IMR-90 (cell line): ENCODE measurements at regions not wholly inside any gene's neighbourhood (a gene's known extent, or its start where the extent isn't known, plus 50 kb on each side); places are given as distances from the start of the nearest gene placed in this dataset.

ENCODE experiments used
- ATAC-seq: fragments of 200-7000 bp; cut with Tn5 transposase; 2 replicates; pipeline ENCODE4 v1.9.1; 2020; ENCODE audit warnings: low read depth, mild to moderate bottlenecking, moderate library complexity
- BruUV-seq: library from RNA; stranded (reverse); fragments of 400-500 nt; replicated peaks from 2 replicates; lab custom pipeline; 2021; lab: Mats Ljungman, UMichigan
- CTCF ChIA-PET: fragments of 300-600 bp; formaldehyde crosslinking; extraction: SDS; loops from one replicate; lab custom pipeline; 2021; ENCODE audit warnings: antibody characterized with exemption; lab: Yijun Ruan, JAX
- POLR2A ChIA-PET: fragments of 300-600 bp; sonication (Branson Sonifier 250); formaldehyde crosslinking; loops from one replicate; lab custom pipeline; 2022; ENCODE audit warnings: antibody characterized with exemption; ENCODE audit not compliant: unreplicated experiment; lab: Charles Lee
- DNase-seq: peaks from one replicate; pipeline ENCODE4 v3.0.0; 2013
- H2AFZ ChIP-seq: replicated peaks from 2 replicates; pipeline ENCODE3; 2013; ENCODE audit warnings: low read length, mild to moderate bottlenecking; ENCODE audit not compliant: poor library complexity
- H2AK5ac ChIP-seq: 2 replicates; pipeline ENCODE4 v1.6.1; 2013; ENCODE audit warnings: low read depth, low read length, inconsistent platforms
- H2AK9ac ChIP-seq: replicated peaks from 2 replicates; pipeline ENCODE3; 2013; ENCODE audit warnings: mild to moderate bottlenecking, low read depth, low read length, moderate library complexity; ENCODE audit not compliant: poor library complexity
- H2BK120ac ChIP-seq: 2 replicates; pipeline ENCODE4 v1.6.1; 2013; ENCODE audit warnings: low read depth, low read length, inconsistent platforms
- H2BK15ac ChIP-seq: 3 replicates; pipeline ENCODE4 v1.6.1; 2013; ENCODE audit warnings: low read depth, low read length, inconsistent platforms
- H2BK20ac ChIP-seq: 2 replicates; pipeline ENCODE4 v1.6.1; 2013; ENCODE audit warnings: low read depth, mild to moderate bottlenecking, inconsistent platforms, low read length, moderate library complexity
- H2BK5ac ChIP-seq: 2 replicates; pipeline ENCODE4 v1.6.1; 2013; ENCODE audit warnings: mild to moderate bottlenecking, low read depth, low read length, inconsistent platforms; ENCODE audit not compliant: poor library complexity, severe bottlenecking
- H3K14ac ChIP-seq: replicated peaks from 2 replicates; pipeline ENCODE4 v1.6.1; 2013; ENCODE audit warnings: low read depth, low read length, inconsistent platforms
- H3K18ac ChIP-seq: 2 replicates; pipeline ENCODE4 v1.6.1; 2013; ENCODE audit warnings: low read depth, low read length, control low read depth
- H3K23ac ChIP-seq: 2 replicates; pipeline ENCODE4 v1.6.1; 2013; ENCODE audit warnings: low read depth, low read length, inconsistent platforms
- H3K27ac ChIP-seq: 2 replicates; pipeline ENCODE4 v1.5.1; 2013; ENCODE audit warnings: mild to moderate bottlenecking, control low read depth, low read length; ENCODE audit not compliant: insufficient read depth
- H3K27me3 ChIP-seq: 2 replicates; pipeline ENCODE4 v1.6.1; 2013; ENCODE audit warnings: low read length; ENCODE audit not compliant: control insufficient read depth, insufficient read depth
- H3K36me3 ChIP-seq: 2 replicates; pipeline ENCODE4 v1.6.1; 2013; ENCODE audit warnings: low read length, mixed read lengths; ENCODE audit not compliant: control insufficient read depth, insufficient read depth
- H3K4ac ChIP-seq: 2 replicates; pipeline ENCODE4 v1.6.1; 2013; ENCODE audit warnings: low read depth, low read length, inconsistent platforms
- H3K4me1 ChIP-seq: 2 replicates; pipeline ENCODE4 v1.6.1; 2013; ENCODE audit warnings: low read length, mixed read lengths; ENCODE audit not compliant: control insufficient read depth, insufficient read depth
- H3K4me2 ChIP-seq: 2 replicates; pipeline ENCODE4 v1.6.1; 2013; ENCODE audit warnings: low read depth, mild to moderate bottlenecking, control low read depth, low read length, moderate library complexity
- H3K4me3 ChIP-seq: 2 replicates; pipeline ENCODE4 v1.5.1; 2013; ENCODE audit warnings: low read depth, mild to moderate bottlenecking, control low read depth, low read length, moderate library complexity; ENCODE audit not compliant: insufficient read depth
- H3K56ac ChIP-seq: 2 replicates; pipeline ENCODE4 v1.6.1; 2013; ENCODE audit warnings: low read length, inconsistent platforms; ENCODE audit not compliant: insufficient read depth; ENCODE audit errors: extremely low read depth
- H3K79me1 ChIP-seq, 2 experiments: 2 replicates each; pipeline ENCODE4 v1.6.1; 2013; ENCODE audit warnings: low read length in 2 of 2, inconsistent platforms in 1 of 2, low read depth in 1 of 2
- H3K9ac ChIP-seq: 2 replicates; pipeline ENCODE4 v1.6.1; 2013; ENCODE audit warnings: low read depth, low read length, control low read depth
- H3K9me1 ChIP-seq: 2 replicates; pipeline ENCODE4 v1.6.1; 2013; ENCODE audit warnings: low read length, inconsistent platforms; ENCODE audit not compliant: insufficient read depth
- H3K9me3 ChIP-seq: 2 replicates; pipeline ENCODE4 v1.6.1; 2013; ENCODE audit warnings: low read length; ENCODE audit not compliant: control insufficient read depth, insufficient read depth
- H4K20me1 ChIP-seq: 2 replicates; pipeline ENCODE4 v1.6.1; 2013; ENCODE audit warnings: low read length, inconsistent platforms; ENCODE audit not compliant: insufficient read depth
- H4K5ac ChIP-seq: 2 replicates; pipeline ENCODE4 v1.6.1; 2013; ENCODE audit warnings: mild to moderate bottlenecking, low read depth, low read length, control low read depth
- H4K8ac ChIP-seq, 2 experiments: 2 replicates each; pipeline ENCODE4 v1.6.1; 2013; ENCODE audit warnings: low read depth in 2 of 2, low read length in 2 of 2, control low read depth in 1 of 2, inconsistent platforms in 1 of 2
- H4K91ac ChIP-seq: 2 replicates; pipeline ENCODE4 v1.6.1; 2013; ENCODE audit warnings: low read depth, low read length, inconsistent platforms; ENCODE audit not compliant: insufficient read depth
- CEBPB ChIP-seq: IDR thresholded peaks from 2 replicates; pipeline ENCODE4 v1.6.1; 2012; ENCODE audit warnings: low read depth, low read length, improper control_type of control experiment
- CHD1 ChIP-seq: IDR thresholded peaks from 2 replicates; pipeline ENCODE4 v1.6.1; 2012; ENCODE audit warnings: low read depth, low read length, improper control_type of control experiment
- CTCF ChIP-seq: conservative IDR thresholded peaks from 2 replicates; pipeline ENCODE4 v1.5.1; 2012; ENCODE audit warnings: mild to moderate bottlenecking, low read depth, low read length, improper control_type of control experiment
- FOS ChIP-seq: fragments of 150-350 bp; IDR thresholded peaks from 2 replicates; pipeline ENCODE4 v1.6.1; 2016; ENCODE audit warnings: low read depth, low read length
- MAFK ChIP-seq: IDR thresholded peaks from 2 replicates; pipeline ENCODE4 v1.6.1; 2012; ENCODE audit warnings: low read depth, low read length, improper control_type of control experiment
- MAZ ChIP-seq: IDR thresholded peaks from 2 replicates; pipeline ENCODE4 v1.6.1; 2012; ENCODE audit warnings: low read depth, mild to moderate bottlenecking, low read length, improper control_type of control experiment, moderate library complexity, borderline replicate concordance
- MXI1 ChIP-seq: IDR thresholded peaks from 2 replicates; pipeline ENCODE4 v1.6.1; 2012; ENCODE audit warnings: low read depth, mild to moderate bottlenecking, low read length, moderate library complexity, borderline replicate concordance
- NFE2L2 ChIP-seq: fragments of 150-350 bp; IDR thresholded peaks from 2 replicates; pipeline ENCODE4 v1.6.1; 2016; ENCODE audit warnings: low read depth, mild to moderate bottlenecking, low read length
- RAD21 ChIP-seq: IDR thresholded peaks from 2 replicates; pipeline ENCODE4 v1.6.1; 2012; ENCODE audit warnings: low read length, improper control_type of control experiment
- RFX5 ChIP-seq: IDR thresholded peaks from 2 replicates; pipeline ENCODE4 v1.8.0; 2012; ENCODE audit warnings: low read depth, mild to moderate bottlenecking, low read length, moderate library complexity
- USF2 ChIP-seq: fragments of 150-350 bp; IDR thresholded peaks from 2 replicates; pipeline ENCODE4 v1.6.1; 2017; ENCODE audit warnings: mild to moderate bottlenecking, antibody characterized with exemption, low read length, low read depth
- WGBS, 2 experiments: methylation state at CpG; one replicate each; pipeline versions ENCODE4 v1.1.5 to v1.1.7; 2013; ENCODE audit warnings: missing lambda C conversion rate in 2 of 2; ENCODE audit not compliant: insufficient read length in 1 of 2; ENCODE audit errors: extremely low coverage in 2 of 2; 5-methylcytosine and 5-hydroxymethylcytosine counted together
- dilution Hi-C: fragments of 300-500 bp; cut with HindIII; formaldehyde crosslinking; loops from one replicate; pipeline ENCODE4 v1.14.3; 2018; ENCODE audit warnings: low sequenced_read_pairs; ENCODE audit not compliant: unreplicated experiment
- in situ Hi-C: fragments of 300-500 bp; cut with MboI; formaldehyde crosslinking; loops from 3 replicates; pipeline ENCODE4 v1.14.3; 2019; ENCODE audit warnings: low sequenced_read_pairs, inconsistent platforms, mixed read lengths
- intact Hi-C: fragments of 100-400 bp; cut with micrococcal nuclease; formaldehyde crosslinking; loops from 2 replicates; pipeline ENCODE4 v1.10.0; 2022

- H2AFZ ChIP-seq, result no peak overlapping the region
- H3K27ac ChIP-seq, result no peak overlapping the region
- H2BK120ac ChIP-seq, result no peak overlapping the region
- no peak overlapping the region for H2BK20ac ChIP-seq
- no peaks in the 10 kb centered on the region for H3K79me1 ChIP-seq
- POLR2A ChIA-PET, result no interaction called here
- peaks cover 2% of the 10 kb centered on the region for H3K9me3 ChIP-seq
- H3K4ac ChIP-seq, result no peak overlapping the region
- H3K9ac ChIP-seq, result no peak overlapping the region
- no peaks in the 10 kb centered on the region for H3K9me1 ChIP-seq
- no peak overlapping the region for H2BK15ac ChIP-seq
- H3K4me1 ChIP-seq, result no peaks in the 10 kb centered on the region
- intact Hi-C loops, result no loop called here
- TF ChIP-seq NFE2L2 (no peak), USF2 (no peak), MAFK (no peak), CEBPB (no peak), CTCF (no peak), FOS (no peak), CHD1 (no peak), RFX5 (no peak), RAD21 (no peak), MAZ (no peak), MXI1 (no peak)
- dilution Hi-C loops, result no loop called here
- in situ Hi-C loops, result no loop called here
- H3K36me3 ChIP-seq, result no peaks in the 10 kb centered on the region
- H4K8ac ChIP-seq, result no peak overlapping the region
- no peak for ATAC-seq
- WGBS, 2 experiments, result 50% methylated on average over 1 of the region's 1 CpG; no CpG with 5 or more reads in 1 of the 2 experiments
- H4K91ac ChIP-seq, result no peak overlapping the region
- no peak overlapping the region for H3K4me2 ChIP-seq
- H3K18ac ChIP-seq, result no peak overlapping the region
- CTCF ChIA-PET, result no interaction called here
- H3K56ac ChIP-seq, result no peak overlapping the region
- no peak overlapping the region for H2AK9ac ChIP-seq
- no peak overlapping the region for H2BK5ac ChIP-seq
- no peak overlapping the region for H3K14ac ChIP-seq
- no peak for DNase-seq
- no peak overlapping the region for H3K4me3 ChIP-seq
- H2AK5ac ChIP-seq, result no peak overlapping the region
- H4K5ac ChIP-seq, result no peak overlapping the region
- H3K27me3 ChIP-seq, result no peaks in the 10 kb centered on the region
- no peak overlapping the region for H3K23ac ChIP-seq
- H4K20me1 ChIP-seq, result no peaks in the 10 kb centered on the region
- no TSS peak for BruUV-seq
Observed at GRCh38 chr2:76501641-76502040, 790.9 kb upstream of the GCFC2 start.
